Gastrocnemius medialis (tissue), 4 donors: ENCODE measurements at regions not wholly inside any gene's neighbourhood (a gene's known extent, or its start where the extent isn't known, plus 50 kb on each side); places are given as distances from the start of the nearest gene placed in this dataset.

Experiments used
- CTCF ChIP-seq, 5 experiments: fragments of 450-650 bp in 3 of 5; fragments of 200-600 bp in 2 of 5; sonication (generic) in 2 of 5; IDR thresholded peaks in 4 of 5; conservative IDR thresholded peaks in 1 of 5; 1 replicate in 4 of 5; 2 replicates in 1 of 5; pipeline ENCODE4 v1.5.1; 2016 to 2019; ENCODE audit warnings: antibody characterized with exemption in 5 of 5, mild to moderate bottlenecking in 3 of 5, moderate library complexity in 3 of 5
- POLR2A ChIP-seq, 2 donors: fragments of 450-650 bp; IDR thresholded peaks; one replicate each; pipeline ENCODE4 v1.6.1; 2017; ENCODE audit warnings: antibody characterized with exemption in 2 of 2, mild to moderate bottlenecking in 2 of 2, moderate library complexity in 2 of 2

GRCh38 chr4:165785337-165785736 is 87.7 kb upstream of the TLL1 start:
- TF ChIP-seq CTCF (IDR thresholded peaks at IDR 0.05 in 4 of 5, conservative IDR thresholded peaks at IDR 0.05 in 1 of 5) (no peak), POLR2A (IDR thresholded peaks at IDR 0.05) (no peak)
